ENCODE measurements at regions not wholly inside any gene's neighbourhood (a gene's known extent, or its start where the extent isn't known, plus 50 kb on each side); places are given as distances from the start of the nearest gene placed in this dataset.

DNA sequence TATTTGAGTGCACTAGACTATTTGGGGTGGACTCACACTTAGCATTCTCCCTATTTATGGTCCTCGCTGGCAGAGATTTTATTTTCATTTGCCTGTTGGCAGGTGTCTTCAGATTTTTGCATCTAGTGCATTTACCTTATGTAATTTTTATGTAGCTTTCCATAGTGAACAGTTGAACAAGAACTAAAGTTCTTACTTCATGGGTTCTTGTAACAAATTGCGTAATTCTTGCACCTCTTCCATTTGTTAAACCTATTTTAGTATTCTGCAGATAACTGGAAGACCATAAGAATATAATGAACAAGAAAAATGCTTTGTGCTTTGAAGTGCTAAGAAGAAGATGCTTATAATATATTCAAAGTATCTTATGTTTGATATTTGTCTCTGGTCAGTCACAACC lies 252.8 kb upstream of the MMS22L start:
- in situ Hi-C loops (cut with MboI; ENCODE audit: low pct_unique_long_range_greater_than_20kb, low sequenced_read_pairs): no loop called here
- no peak for DNase-seq

DNA sequence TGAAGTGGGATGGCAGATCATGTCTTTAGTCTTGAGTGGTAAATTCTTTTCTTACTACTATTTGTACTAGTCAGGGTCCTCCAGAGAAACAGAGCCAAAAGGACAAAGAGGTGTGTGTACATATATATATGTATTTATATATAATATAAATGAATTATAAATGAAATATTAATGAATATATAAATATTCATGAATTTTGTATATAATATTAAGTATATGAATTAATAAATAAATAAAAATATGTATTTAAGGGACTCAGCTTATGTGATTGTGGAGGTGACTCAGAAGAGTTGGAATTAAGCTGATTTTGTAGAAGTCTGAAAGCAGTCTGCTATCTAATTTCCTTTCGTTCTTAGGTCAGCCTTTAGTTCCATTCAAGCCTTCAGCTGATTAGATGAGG lies 265.3 kb upstream of the MMS22L start:
- no peak for DNase-seq
- in situ Hi-C loops (cut with MboI; ENCODE audit: low pct_unique_long_range_greater_than_20kb, low sequenced_read_pairs): no loop called here

- in situ Hi-C loops (cut with MboI; ENCODE audit: low pct_unique_long_range_greater_than_20kb, low sequenced_read_pairs): no loop called here
- no peak for DNase-seq
Measured at GRCh38 chr6:97557355-97557754, 274.3 kb upstream of the MMS22L start.

DNA sequence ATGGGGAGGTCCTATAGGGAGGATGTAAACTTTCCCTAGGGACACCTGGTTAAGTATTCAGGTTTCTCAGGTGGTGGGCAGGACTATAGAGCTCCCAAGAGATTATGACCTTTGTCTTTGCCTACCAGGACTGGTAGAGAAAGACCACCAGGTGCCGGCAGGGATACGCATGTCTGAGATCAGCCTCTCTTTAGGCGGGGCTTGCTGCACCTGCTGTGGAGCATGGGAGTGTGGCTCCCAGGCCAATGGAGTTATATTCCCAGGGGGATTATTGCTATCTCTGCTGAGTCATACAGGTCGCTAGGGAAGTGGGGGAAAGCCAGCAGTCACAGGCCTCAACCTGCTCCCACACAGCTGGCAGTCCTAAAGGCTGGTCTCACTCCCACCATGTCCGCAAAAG lies 280.5 kb upstream of the MMS22L start:
- in situ Hi-C loops (cut with MboI; ENCODE audit: low pct_unique_long_range_greater_than_20kb, low sequenced_read_pairs): no loop called here
- DNase-seq: no peak

DNA sequence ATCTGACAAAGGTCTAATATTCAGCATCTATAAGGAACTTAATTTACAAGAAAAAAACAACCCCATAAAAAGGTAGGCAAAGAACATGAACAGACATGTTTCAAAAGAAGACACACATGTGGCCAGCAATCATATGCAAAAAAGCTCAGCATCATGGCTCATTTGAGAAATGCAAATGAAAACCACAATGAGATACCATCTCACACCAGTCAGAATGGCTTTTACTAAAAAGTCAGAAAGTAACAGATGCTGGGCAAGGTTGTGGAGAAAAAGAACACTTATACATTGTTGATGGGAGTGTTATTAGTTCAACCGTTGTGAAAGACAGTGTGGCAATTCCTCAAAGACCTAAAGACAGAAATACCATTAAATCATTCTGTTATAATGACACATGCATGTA lies 289.9 kb upstream of the MMS22L start:
- in situ Hi-C loops (cut with MboI; ENCODE audit: low pct_unique_long_range_greater_than_20kb, low sequenced_read_pairs): no loop called here
- no peak for DNase-seq

DNA sequence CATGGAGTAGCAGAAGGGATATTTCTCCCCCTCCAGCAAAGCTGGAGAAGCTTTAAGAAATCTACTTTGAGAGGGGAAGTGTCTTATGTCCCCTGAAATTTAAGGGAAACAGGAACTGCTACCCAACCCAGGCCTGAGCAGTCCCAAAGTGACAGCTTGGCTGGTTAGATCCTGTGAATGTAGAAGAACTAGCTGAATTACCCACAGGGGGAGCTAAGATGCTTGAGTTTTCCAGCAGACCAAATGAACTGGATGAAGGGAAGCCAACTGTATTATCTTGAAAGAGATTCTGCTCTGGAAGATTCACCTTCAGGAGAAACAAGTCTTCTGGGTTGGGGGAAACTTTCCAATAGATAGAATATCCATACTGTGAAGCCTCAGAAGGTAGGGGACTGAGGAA lies 303.3 kb upstream of the MMS22L start:
- no peak for DNase-seq
- in situ Hi-C loops (cut with MboI; ENCODE audit: low pct_unique_long_range_greater_than_20kb, low sequenced_read_pairs): no loop called here

GRCh38 chr6:97591955-97592354 lies 308.9 kb upstream of the MMS22L start:
- DNase-seq: no peak
- in situ Hi-C loops (cut with MboI; ENCODE audit: low pct_unique_long_range_greater_than_20kb, low sequenced_read_pairs): no loop called here

GRCh38 chr6:97594844-97595243 lies 311.8 kb upstream of the MMS22L start:
- in situ Hi-C loops (cut with MboI; ENCODE audit: low pct_unique_long_range_greater_than_20kb, low sequenced_read_pairs): no loop called here
- no peak for DNase-seq

DNA sequence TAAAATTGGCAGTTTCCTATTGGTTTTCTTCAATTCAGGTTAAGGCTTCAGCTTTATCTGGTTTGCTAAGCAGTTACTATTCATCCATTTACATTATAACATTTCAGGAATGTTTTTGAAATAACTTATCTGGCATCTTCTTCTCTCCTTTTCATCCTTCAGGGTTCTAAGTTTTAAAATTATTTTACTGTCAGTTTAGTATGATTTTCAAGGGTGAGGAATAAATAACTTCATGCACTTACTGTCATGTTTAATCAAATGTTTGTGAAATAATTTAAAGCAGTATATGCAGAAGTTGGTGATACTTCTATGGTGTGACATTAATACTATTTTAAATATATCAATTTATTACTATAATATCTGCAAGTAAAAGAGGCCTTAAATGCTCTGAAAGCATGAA lies 338.1 kb upstream of the MMS22L start:
- no peak for DNase-seq
- in situ Hi-C loops (cut with MboI; ENCODE audit: low pct_unique_long_range_greater_than_20kb, low sequenced_read_pairs): no loop called here

DNA sequence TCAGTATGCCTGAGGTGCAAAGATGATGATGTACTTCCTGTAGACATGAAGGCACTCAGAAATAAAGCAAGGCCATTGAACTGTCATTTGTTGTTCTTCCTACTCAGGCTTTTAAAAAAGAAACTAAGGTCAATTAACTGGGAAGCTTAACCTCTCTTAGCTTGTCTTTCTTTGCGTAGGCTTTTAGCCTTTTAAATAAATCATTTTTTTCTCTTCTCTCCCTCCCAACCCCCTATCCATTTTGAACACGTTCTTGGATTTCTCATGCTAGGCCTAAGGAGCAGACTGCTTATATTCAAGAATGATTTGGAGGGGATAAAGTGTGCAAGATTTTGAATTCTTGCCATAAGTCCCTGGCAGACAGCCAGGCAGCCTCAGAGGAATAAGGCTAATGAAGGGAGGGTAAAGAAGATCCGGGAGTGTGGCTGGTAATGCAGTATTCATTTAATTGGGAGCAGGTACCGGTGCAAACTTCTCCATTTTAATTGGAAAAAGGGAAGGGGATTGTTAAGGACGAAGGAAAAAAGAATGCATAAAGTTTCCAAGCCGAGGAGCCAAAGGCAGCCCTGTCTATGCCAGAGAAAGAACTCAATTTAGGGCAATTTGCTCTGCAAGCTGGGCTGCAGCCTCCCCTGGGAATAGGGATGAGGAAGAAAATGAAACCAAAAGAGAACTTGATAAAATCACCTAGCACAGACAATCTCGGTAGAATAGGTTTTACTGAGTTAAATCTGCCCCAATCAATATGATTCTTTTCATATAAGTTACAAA lies 343.8 kb upstream of the MMS22L start:
- in situ Hi-C loops (cut with MboI; ENCODE audit: low pct_unique_long_range_greater_than_20kb, low sequenced_read_pairs): no loop called here
- DNase-seq: no peak

- no peak for DNase-seq
- in situ Hi-C loops (cut with MboI; ENCODE audit: low pct_unique_long_range_greater_than_20kb, low sequenced_read_pairs): no loop called here
Measured at GRCh38 chr6:97629180-97629579, 346.2 kb upstream of the MMS22L start.

DNA sequence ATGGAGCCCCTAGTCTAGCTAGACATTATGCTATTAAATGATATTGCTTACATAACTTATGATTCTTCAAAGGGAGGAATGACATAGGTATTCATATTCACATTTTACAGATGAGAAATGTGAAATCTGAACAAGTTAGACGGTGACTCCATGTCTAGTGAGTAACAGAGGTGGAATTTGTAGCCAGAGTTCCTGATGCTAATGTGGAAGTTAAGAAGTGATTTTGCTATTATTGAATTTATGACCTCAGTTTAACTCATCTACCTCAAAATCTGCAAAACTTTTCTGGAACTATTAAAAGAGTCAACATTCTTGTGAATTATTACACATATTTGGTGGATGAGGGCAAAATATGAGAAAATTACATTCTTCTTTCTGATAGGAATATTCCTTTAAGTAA lies 347.6 kb upstream of the MMS22L start:
- no peak for DNase-seq
- in situ Hi-C loops (cut with MboI; ENCODE audit: low pct_unique_long_range_greater_than_20kb, low sequenced_read_pairs): no loop called here

DNA sequence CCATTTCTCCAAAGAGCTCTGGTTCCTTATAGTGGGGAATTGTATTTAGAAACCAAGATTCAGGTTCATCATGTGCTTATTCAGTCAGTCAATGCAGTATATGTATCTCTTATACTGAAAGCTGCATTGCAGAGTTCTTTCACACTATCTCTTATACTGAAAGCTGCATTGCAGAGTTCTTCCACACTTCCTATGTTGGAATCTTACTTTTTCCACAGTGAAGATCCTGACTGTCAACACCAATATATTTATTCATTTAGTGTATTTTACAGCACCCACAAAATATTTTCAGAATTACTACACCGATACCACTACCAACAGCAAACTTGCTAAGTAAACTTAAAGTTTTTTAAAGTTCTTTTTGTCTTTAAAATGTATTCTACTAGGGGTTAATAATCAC lies 349.3 kb upstream of the MMS22L start:
- DNase-seq: no peak
- in situ Hi-C loops (cut with MboI; ENCODE audit: low pct_unique_long_range_greater_than_20kb, low sequenced_read_pairs): no loop called here

DNA sequence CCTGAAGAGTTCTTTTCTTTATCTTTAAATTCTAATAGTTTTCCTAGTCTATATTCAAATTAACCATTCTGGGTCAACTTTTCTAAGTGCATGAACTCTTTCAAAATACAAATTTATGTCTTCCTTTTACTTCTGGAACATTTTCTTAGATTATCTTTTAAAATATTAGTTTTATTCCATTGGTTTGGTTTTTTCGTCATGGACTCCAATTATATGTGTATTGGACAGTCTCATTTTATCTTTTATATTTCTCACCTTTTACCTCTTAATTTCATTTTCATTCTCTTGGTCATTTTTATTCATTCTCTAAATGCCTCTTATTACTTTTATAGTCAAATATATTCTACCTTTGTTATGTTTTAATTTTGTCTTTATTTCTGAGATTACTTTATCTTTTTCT lies 356.7 kb upstream of the MMS22L start:
- in situ Hi-C loops (cut with MboI; ENCODE audit: low pct_unique_long_range_greater_than_20kb, low sequenced_read_pairs): no loop called here

DNA sequence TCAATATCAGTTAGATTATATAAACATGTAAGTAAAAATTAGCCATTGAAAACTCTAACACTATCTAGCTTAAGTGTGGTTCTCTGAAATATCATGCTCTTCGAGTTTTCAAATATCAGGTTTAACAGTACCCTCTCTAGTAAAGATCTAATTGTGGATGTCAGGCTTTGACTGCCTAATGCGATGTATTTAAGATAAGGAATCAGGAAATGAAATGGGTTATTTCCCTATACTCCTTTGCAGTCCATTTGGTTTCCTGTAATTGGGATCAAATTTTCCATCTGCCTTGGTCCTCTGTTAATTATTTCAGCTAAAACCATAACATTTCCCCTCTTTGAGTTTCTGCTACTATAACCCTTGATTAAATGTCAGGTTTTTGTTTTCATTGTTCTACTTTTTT lies 361.3 kb upstream of the MMS22L start:
- in situ Hi-C loops (cut with MboI; ENCODE audit: low pct_unique_long_range_greater_than_20kb, low sequenced_read_pairs): no loop called here
- no peak for DNase-seq

More for the DNA sequence above, 356.7 kb upstream of the MMS22L start:
- DNase-seq: no peak

GRCh38 chr6:97645757-97646156 lies 362.7 kb upstream of the MMS22L start:
- in situ Hi-C loops (cut with MboI; ENCODE audit: low pct_unique_long_range_greater_than_20kb, low sequenced_read_pairs): no loop called here
- DNase-seq: no peak

- no peak for DNase-seq
- in situ Hi-C loops (cut with MboI; ENCODE audit: low pct_unique_long_range_greater_than_20kb, low sequenced_read_pairs): no loop called here
Measured at GRCh38 chr6:97653076-97653475, 370.1 kb upstream of the MMS22L start.

- in situ Hi-C loops (cut with MboI; ENCODE audit: low pct_unique_long_range_greater_than_20kb, low sequenced_read_pairs): no loop called here
- DNase-seq: no peak
Measured at GRCh38 chr6:97653517-97653916, 370.5 kb upstream of the MMS22L start.

GRCh38 chr6:97654674-97655073 lies 371.7 kb upstream of the MMS22L start:
- in situ Hi-C loops (cut with MboI; ENCODE audit: low pct_unique_long_range_greater_than_20kb, low sequenced_read_pairs): no loop called here
- DNase-seq: no peak

DNA sequence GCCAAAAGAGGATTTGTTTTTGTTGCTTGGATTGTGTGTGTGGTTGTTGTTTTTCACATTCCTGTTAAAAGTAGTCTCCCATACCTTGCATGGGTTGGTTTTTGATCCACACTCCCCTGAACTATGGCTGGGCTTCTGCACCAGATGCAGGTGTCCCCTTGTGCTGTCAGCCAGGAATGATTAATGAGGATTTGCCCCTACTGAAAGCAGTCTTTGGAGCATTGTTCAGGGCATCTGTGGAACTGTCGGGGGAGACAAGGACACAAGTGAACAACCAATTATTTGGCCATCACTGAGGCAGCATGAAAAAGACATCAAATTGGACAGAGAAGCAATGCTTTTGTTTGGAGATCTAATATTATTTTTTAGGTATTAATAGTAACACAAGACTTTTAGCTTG lies 373.2 kb upstream of the MMS22L start:
- in situ Hi-C loops (cut with MboI; ENCODE audit: low pct_unique_long_range_greater_than_20kb, low sequenced_read_pairs): no loop called here

GRCh38 chr6:97656706-97657350 lies 373.8 kb upstream of the MMS22L start:
- in situ Hi-C loops (cut with MboI; ENCODE audit: low pct_unique_long_range_greater_than_20kb, low sequenced_read_pairs): no loop called here
- DNase-seq: no peak

More for the DNA sequence above, 373.2 kb upstream of the MMS22L start:
- no peak for DNase-seq
